HG02588 (cell line): ENCODE measurements at regions not wholly inside any gene's neighbourhood (a gene's known extent, or its start where the extent isn't known, plus 50 kb on each side); places are given as distances from the start of the nearest gene placed in this dataset.

ENCODE experiments used
- ATAC-seq: cut with Tn5 transposase; IDR thresholded peaks from one replicate; pipeline ENCODE4 v1.9.1; 2021; ENCODE audit warnings: mild to moderate bottlenecking, moderate library complexity; ENCODE audit not compliant: unreplicated experiment

GRCh38 chr6:95352064-95352795, 225.1 kb upstream of the MANEA start:
- no peak for ATAC-seq

- ATAC-seq, result no peak
Observed at GRCh38 chr6:95354551-95354950, 222.8 kb upstream of the MANEA start.

- no peak for ATAC-seq
Observed at GRCh38 chr6:95357380-95358020, 219.8 kb upstream of the MANEA start.

- peak; percentile 78 for ATAC-seq
Observed at GRCh38 chr6:95364016-95364604, 213.2 kb upstream of the MANEA start.

GRCh38 chr6:95365454-95365853, 211.9 kb upstream of the MANEA start:
- no peak for ATAC-seq

- no peak for ATAC-seq
Observed at GRCh38 chr6:95366414-95366813, 210.9 kb upstream of the MANEA start.

GRCh38 chr6:95383878-95384277, 193.5 kb upstream of the MANEA start:
- no peak for ATAC-seq

- ATAC-seq, result no peak
Observed at GRCh38 chr6:95384988-95385387, 192.3 kb upstream of the MANEA start.

GRCh38 chr6:95387845-95388244, 189.5 kb upstream of the MANEA start:
- ATAC-seq, result no peak

- ATAC-seq, result no peak
Observed at GRCh38 chr6:95404777-95405176, 172.6 kb upstream of the MANEA start.

- ATAC-seq, result no peak
Observed at GRCh38 chr6:95408111-95408510, 169.2 kb upstream of the MANEA start.

- ATAC-seq, result no peak
Observed at GRCh38 chr6:95410168-95410567, 167.2 kb upstream of the MANEA start.

- no peak for ATAC-seq
Observed at GRCh38 chr6:95413789-95414188, 163.5 kb upstream of the MANEA start.

GRCh38 chr6:95417856-95418255, 159.5 kb upstream of the MANEA start:
- ATAC-seq, result no peak

- ATAC-seq, result no peak
Observed at GRCh38 chr6:95420792-95421191, 156.5 kb upstream of the MANEA start.

GRCh38 chr6:95423331-95423730, 154.0 kb upstream of the MANEA start:
- no peak for ATAC-seq

- no peak for ATAC-seq
Observed at GRCh38 chr6:95431637-95432228, 145.6 kb upstream of the MANEA start.

- no peak for ATAC-seq
Observed at GRCh38 chr6:95439741-95440140, 137.6 kb upstream of the MANEA start.

- ATAC-seq, result no peak
Observed at GRCh38 chr6:95448208-95448607, 129.1 kb upstream of the MANEA start.

GRCh38 chr6:95469511-95469910, 107.8 kb upstream of the MANEA start:
- no peak for ATAC-seq

- no peak for ATAC-seq
Observed at GRCh38 chr6:95478941-95479340, 98.4 kb upstream of the MANEA start.

- no peak for ATAC-seq
Observed at GRCh38 chr6:95487817-95488216, 89.5 kb upstream of the MANEA start.
